Astrocyte of the spinal cord (primary cell): ENCODE measurements at regions not wholly inside any gene's neighbourhood (a gene's known extent, or its start where the extent isn't known, plus 50 kb on each side); places are given as distances from the start of the nearest gene placed in this dataset.

Source experiments
- DNase-seq: peaks from one replicate; pipeline ENCODE4 v3.0.0; 2011; ENCODE audit warnings: low read depth, low spot score
- H3K4me3 ChIP-seq: 2 replicates; pipeline ENCODE4 v1.5.1; 2011; ENCODE audit warnings: low read depth, mild to moderate bottlenecking, low read length, moderate library complexity
- CTCF ChIP-seq: IDR thresholded peaks from 2 replicates; pipeline ENCODE4 v1.5.1; 2012; ENCODE audit warnings: low read depth, mild to moderate bottlenecking, low read length, inconsistent platforms
- in situ Hi-C: cut with HindIII; loops from 2 replicates; pipeline ENCODE4 v1.10.0; 2017; ENCODE audit warnings: low sequenced_read_pairs

GRCh38 chr12:98354520-98355035 lies 160.8 kb upstream of the TMPO start:
- DNase-seq: no peak
- no peak for TF ChIP-seq CTCF
- in situ Hi-C loops: no loop called here
- H3K4me3 ChIP-seq: no peak overlapping the region

- in situ Hi-C loops: no loop called here
- TF ChIP-seq CTCF: no peak
- H3K4me3 ChIP-seq: no peak overlapping the region
- peak; percentile 43 for DNase-seq
These were observed 160.1 kb upstream of the TMPO start for GRCh38 chr12:98355322-98355721.

- H3K4me3 ChIP-seq: no peak overlapping the region
- TF ChIP-seq CTCF: no peak
- no peak for DNase-seq
- in situ Hi-C loops: no loop called here
These were observed 159.5 kb upstream of the TMPO start for GRCh38 chr12:98355933-98356332.

GRCh38 chr12:98358144-98358543 lies 157.2 kb upstream of the TMPO start:
- in situ Hi-C loops: no loop called here
- TF ChIP-seq CTCF: no peak
- no peak overlapping the region for H3K4me3 ChIP-seq
- DNase-seq: no peak

- TF ChIP-seq CTCF: no peak
- no peak for DNase-seq
- H3K4me3 ChIP-seq: no peak overlapping the region
- in situ Hi-C loops: no loop called here
These were observed 155.5 kb upstream of the TMPO start for GRCh38 chr12:98359856-98360255.

GRCh38 chr12:98360401-98360800 lies 155.0 kb upstream of the TMPO start:
- no peak overlapping the region for H3K4me3 ChIP-seq
- DNase-seq: no peak
- in situ Hi-C loops: no loop called here
- TF ChIP-seq CTCF: no peak

GRCh38 chr12:98369581-98369980 lies 145.8 kb upstream of the TMPO start:
- no peak for DNase-seq
- TF ChIP-seq CTCF: no peak
- no peak overlapping the region for H3K4me3 ChIP-seq
- in situ Hi-C loops: no loop called here
